CD14-positive monocyte (primary cell): ENCODE measurements at regions not wholly inside any gene's neighbourhood (a gene's known extent, or its start where the extent isn't known, plus 50 kb on each side); places are given as distances from the start of the nearest gene placed in this dataset.

Source experiments
- DNase-seq, 3 donors: peaks; one replicate each; pipeline ENCODE4 v3.0.0-alpha.2; 2011 to 2022
- H2AFZ ChIP-seq: 2 replicates; pipeline ENCODE4 v1.6.0; 2012; ENCODE audit warnings: mild to moderate bottlenecking, low read depth, low read length, inconsistent platforms; ENCODE audit not compliant: insufficient read depth, poor library complexity, severe bottlenecking
- H3K27ac ChIP-seq, 2 donors: 1 replicate in 1 of 2; 2 replicates in 1 of 2; pipeline ENCODE4 v1.5.1; 2012 to 2013; ENCODE audit warnings: low read length in 2 of 2, control low read depth in 1 of 2, inconsistent platforms in 1 of 2, low read depth in 1 of 2, mild to moderate bottlenecking in 1 of 2
- H3K27me3 ChIP-seq, 2 donors: one replicate each; pipeline versions ENCODE4 v1.6.0 to v1.6.1; 2011 to 2013; ENCODE audit warnings: low read length in 2 of 2; ENCODE audit not compliant: control insufficient read depth in 2 of 2, insufficient read depth in 2 of 2
- H3K36me3 ChIP-seq, 2 donors: replicated peaks in 1 of 2; 1 replicate in 1 of 2; 2 replicates in 1 of 2; pipeline versions ENCODE4 v1.5.1 to v1.6.1; 2012 to 2013; ENCODE audit warnings: low read length in 2 of 2, control low read depth in 1 of 2, inconsistent platforms in 1 of 2, mild to moderate bottlenecking in 1 of 2; ENCODE audit not compliant: insufficient read depth in 2 of 2, control insufficient read depth in 1 of 2
- H3K4me1 ChIP-seq, 2 donors: 1 replicate in 1 of 2; 2 replicates in 1 of 2; pipeline versions ENCODE4 v1.5.1 to v1.6.1; 2012 to 2013; ENCODE audit warnings: low read length in 2 of 2, control low read depth in 1 of 2, inconsistent platforms in 1 of 2, mild to moderate bottlenecking in 1 of 2, moderate library complexity in 1 of 2; ENCODE audit not compliant: insufficient read depth in 2 of 2, control insufficient read depth in 1 of 2
- H3K4me2 ChIP-seq: replicated peaks from 2 replicates; pipeline ENCODE3; 2012; ENCODE audit warnings: low read length, moderate library complexity, mild to moderate bottlenecking; ENCODE audit not compliant: poor library complexity, severe bottlenecking; ENCODE audit errors: extremely low read depth
- H3K4me3 ChIP-seq, 3 experiments: fragments of 200-600 bp in 1 of 3; sonication (generic) in 1 of 3; replicated peaks in 1 of 3; 1 replicate in 2 of 3; 2 replicates in 1 of 3; pipeline ENCODE4 v1.5.1; 2011 to 2013; ENCODE audit warnings: low read length in 3 of 3, mild to moderate bottlenecking in 3 of 3, control low read depth in 2 of 3, low read depth in 2 of 3, inconsistent platforms in 1 of 3, moderate library complexity in 1 of 3
- H3K79me2 ChIP-seq: 2 replicates; pipeline ENCODE4 v1.6.0; 2012; ENCODE audit warnings: mild to moderate bottlenecking, control low read depth, inconsistent platforms, low read length, moderate library complexity; ENCODE audit not compliant: insufficient read depth
- H3K9ac ChIP-seq: 2 replicates; pipeline ENCODE4 v1.6.0; 2017; ENCODE audit warnings: low read length, mild to moderate bottlenecking; ENCODE audit not compliant: insufficient read depth, poor library complexity, severe bottlenecking
- H3K9me3 ChIP-seq, 2 donors: replicated peaks in 1 of 2; 1 replicate in 1 of 2; 2 replicates in 1 of 2; pipeline versions ENCODE4 v1.5.1 to v1.6.1; 2012 to 2013; ENCODE audit warnings: low read length in 2 of 2, control low read depth in 1 of 2; ENCODE audit not compliant: control insufficient read depth in 1 of 2, insufficient read depth in 1 of 2
- H4K20me1 ChIP-seq: 2 replicates; pipeline ENCODE4 v1.6.0; 2012; ENCODE audit warnings: mild to moderate bottlenecking, low read length, control low read depth, moderate library complexity; ENCODE audit not compliant: insufficient read depth
- H3K27ac Mint-ChIP-seq, 7 donors: one replicate each; pipeline ENCODE4 v1.8.0; 2020; ENCODE audit warnings: mild to moderate bottlenecking in 7 of 7, mixed read lengths in 7 of 7, moderate library complexity in 6 of 7, inconsistent platforms in 2 of 7
- H3K27me3 Mint-ChIP-seq, 3 donors: one replicate each; pipeline ENCODE4 v1.8.0; 2021 to 2022; ENCODE audit warnings: low read depth in 3 of 3, mild to moderate bottlenecking in 3 of 3, mixed read lengths in 3 of 3, moderate library complexity in 3 of 3, inconsistent platforms in 1 of 3
- H3K36me3 Mint-ChIP-seq, 2 donors: one replicate each; pipeline ENCODE4 v1.8.0; 2020; ENCODE audit warnings: mixed read lengths in 2 of 2, inconsistent platforms in 1 of 2, mild to moderate bottlenecking in 1 of 2
- H3K4me1 Mint-ChIP-seq: one replicate; pipeline ENCODE4 v1.8.0; 2020; ENCODE audit warnings: mild to moderate bottlenecking, mixed read lengths
- H3K4me3 Mint-ChIP-seq, 2 donors: one replicate each; pipeline ENCODE4 v1.8.0; 2020; ENCODE audit warnings: mild to moderate bottlenecking in 2 of 2, mixed read lengths in 2 of 2, moderate library complexity in 1 of 2
- H3K9me3 Mint-ChIP-seq, 7 donors: one replicate each; pipeline ENCODE4 v1.8.0; 2020 to 2022; ENCODE audit warnings: mixed read lengths in 7 of 7, mild to moderate bottlenecking in 6 of 7, moderate library complexity in 6 of 7, inconsistent platforms in 2 of 7
- CTCF ChIP-seq: fragments of 200-600 bp; IDR thresholded peaks from one replicate; pipeline ENCODE4 v1.8.0; 2022; ENCODE audit warnings: antibody characterized with exemption, mild to moderate bottlenecking
- WGBS: methylation state at CpG from one replicate; pipeline ENCODE4 v1.1.5; 2013; ENCODE audit warnings: missing lambda C conversion rate; ENCODE audit not compliant: insufficient coverage; 5-methylcytosine and 5-hydroxymethylcytosine counted together
- intact Hi-C, 2 donors: fragments of 100-400 bp; cut with micrococcal nuclease; formaldehyde crosslinking; loops; one replicate each; pipeline versions ENCODE4 v1.15.0 to v1.15.1; 2023

- H3K4me1 ChIP-seq, result no peaks in the 10 kb centered on the region
- no peak overlapping the region for H3K4me2 ChIP-seq
- no peaks in the 10 kb centered on the region for H3K4me1 Mint-ChIP-seq
- no peak for DNase-seq
- WGBS, result no CpG with 5 or more reads among the region's 4 CpGs
- H3K4me3 Mint-ChIP-seq, result no peak overlapping the region
- H3K9me3 Mint-ChIP-seq, result peaks cover 2 to 11% (median 5%) of the 10 kb centered on the region in 7 donors
- no peaks in the 10 kb centered on the region for H3K9me3 ChIP-seq
- H3K36me3 ChIP-seq, result no peaks in the 10 kb centered on the region
- no peak overlapping the region for H3K4me3 ChIP-seq
- no peak overlapping the region for H2AFZ ChIP-seq
- no peaks in the 10 kb centered on the region for H3K79me2 ChIP-seq
- intact Hi-C loops, result no loop called here
- H3K27ac Mint-ChIP-seq, result no peak overlapping the region
- H3K27me3 Mint-ChIP-seq, result peaks cover 0 to 2% (median 1%) of the 10 kb centered on the region in 3 donors
- no peaks in the 10 kb centered on the region for H3K27me3 ChIP-seq
- no peak overlapping the region for H3K27ac ChIP-seq
- H3K9ac ChIP-seq, result no peak overlapping the region
- no peaks in the 10 kb centered on the region for H4K20me1 ChIP-seq
- no peaks in the 10 kb centered on the region for H3K36me3 Mint-ChIP-seq
- no peak for TF ChIP-seq CTCF
These were observed 636.0 kb upstream of the LMCD1 start for GRCh38 chr3:7865611-7866010.

GRCh38 chr3:7867587-7867986 lies 634.0 kb upstream of the LMCD1 start:
- Mint-ChIP-seq H3K4me1 (no peaks in the 10 kb centered on the region), H3K27me3 (peaks cover 0 to 1% (median 1%) of the 10 kb centered on the region in 3 donors), H3K27ac (no peak overlapping the region), H3K36me3 (no peaks in the 10 kb centered on the region), H3K9me3 (peaks cover 2 to 13% (median 6%) of the 10 kb centered on the region in 7 donors), H3K4me3 (no peak overlapping the region)
- H3K4me2 ChIP-seq, result no peak overlapping the region
- no peaks in the 10 kb centered on the region for H3K27me3 ChIP-seq
- H3K79me2 ChIP-seq, result no peaks in the 10 kb centered on the region
- H3K4me1 ChIP-seq, result no peaks in the 10 kb centered on the region
- intact Hi-C loops, result no loop called here
- H2AFZ ChIP-seq, result no peak overlapping the region
- no peak overlapping the region for H3K27ac ChIP-seq
- no peak overlapping the region for H3K9ac ChIP-seq
- no peaks in the 10 kb centered on the region for H3K9me3 ChIP-seq
- H3K36me3 ChIP-seq, result no peaks in the 10 kb centered on the region
- no peak overlapping the region for H3K4me3 ChIP-seq
- no peaks in the 10 kb centered on the region for H4K20me1 ChIP-seq
- no peak for DNase-seq
- 17% methylated on average over 1 of the region's 5 CpGs for WGBS
- no peak for TF ChIP-seq CTCF
